ENCODE measurements at regions not wholly inside any gene's neighbourhood (a gene's known extent, or its start where the extent isn't known, plus 50 kb on each side); places are given as distances from the start of the nearest gene placed in this dataset.
"Not testable (repeated sequence)": the region's sequence is repeated elsewhere in the genome, so short reads cannot be mapped to it uniquely, and the experiment has no call there.

DNA sequence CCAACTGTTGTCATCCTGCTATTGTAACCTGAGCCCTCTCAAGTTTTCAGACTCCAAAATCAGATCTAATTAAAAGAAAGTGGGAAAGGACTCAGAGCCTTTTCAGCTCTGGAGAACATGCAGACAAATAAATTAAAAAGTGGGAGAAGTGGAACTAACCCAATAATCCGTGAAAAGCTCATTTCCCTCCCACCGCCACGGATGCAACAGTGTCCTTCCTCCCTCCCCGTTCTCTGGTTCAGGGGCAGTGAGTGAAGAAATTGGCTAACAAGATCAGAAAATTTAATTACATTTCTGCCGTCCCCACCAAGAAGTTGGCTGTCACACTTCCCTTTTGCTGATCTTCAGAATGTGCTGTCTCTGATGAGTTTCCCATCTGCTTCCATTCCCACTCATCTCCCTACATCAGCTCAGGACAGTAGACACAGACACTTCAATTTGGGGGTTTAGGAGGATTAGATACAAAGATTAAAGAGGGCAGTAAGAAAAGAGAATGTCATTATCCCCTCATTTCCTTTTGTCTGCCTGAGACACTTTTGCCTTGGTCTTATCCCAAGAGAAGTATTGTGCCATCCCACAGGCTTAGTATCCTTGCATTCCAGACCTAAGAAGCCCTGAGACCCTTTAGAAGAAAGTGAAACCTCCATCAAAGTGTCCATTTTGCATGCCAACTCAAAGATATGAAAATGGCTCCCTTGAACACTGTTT is 335.7 kb upstream of the PPP2R3A start:
- DNase-seq (ENCODE audit: low read depth in 3 of 3, low spot score in 1 of 3): no peak

- no peak for DNase-seq (ENCODE audit: low read depth in 3 of 3, low spot score in 1 of 3)
Measured at GRCh38 chr3:135632556-135633065, 332.9 kb upstream of the PPP2R3A start.

DNA sequence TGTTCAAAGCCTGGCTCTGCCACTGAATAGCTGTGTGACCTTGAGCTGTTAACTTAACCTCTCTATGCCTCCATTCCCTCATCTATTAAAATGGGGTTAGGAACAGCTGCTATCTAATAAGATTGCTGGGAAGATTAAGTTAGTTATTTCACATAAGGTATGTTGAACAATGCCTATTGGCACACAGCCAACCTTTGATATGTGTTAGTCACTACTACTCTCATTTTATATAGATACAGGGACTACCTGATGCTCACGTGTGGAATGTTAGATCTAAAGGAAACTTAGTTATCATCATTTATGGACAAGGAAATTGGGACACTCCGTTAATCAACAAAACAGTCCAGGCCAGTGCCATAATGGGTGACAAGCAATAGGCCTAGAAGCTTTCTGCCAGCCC is 332.4 kb upstream of the PPP2R3A start:
- DNase-seq (ENCODE audit: low read depth in 3 of 3, low spot score in 1 of 3): no peak

GRCh38 chr3:135636596-135636995 is 328.9 kb upstream of the PPP2R3A start:
- DNase-seq (ENCODE audit: low read depth in 3 of 3, low spot score in 1 of 3): no peak

DNA sequence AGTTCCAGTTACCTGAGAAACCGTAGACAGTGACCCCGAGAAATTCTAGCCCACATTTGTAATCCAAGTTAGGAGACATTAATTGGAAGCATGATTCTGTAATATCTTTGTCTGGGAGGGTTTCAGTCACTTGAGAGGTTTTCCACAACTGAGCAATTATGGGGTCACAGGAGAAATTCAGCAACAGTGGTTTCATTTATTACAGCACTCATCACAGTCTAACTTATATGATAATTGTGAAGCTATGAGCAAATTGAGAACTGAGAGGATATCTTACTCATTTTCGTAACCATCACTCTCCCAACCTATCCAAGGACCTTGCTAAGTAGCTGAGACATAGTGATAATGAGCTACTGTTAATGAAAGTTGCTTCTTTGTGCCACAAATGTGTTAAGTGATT is 328.5 kb upstream of the PPP2R3A start:
- no peak for DNase-seq (ENCODE audit: low read depth in 3 of 3, low spot score in 1 of 3)

GRCh38 chr3:135641761-135642160 is 323.8 kb upstream of the PPP2R3A start:
- DNase-seq (ENCODE audit: low read depth in 3 of 3, low spot score in 1 of 3): no peak

DNA sequence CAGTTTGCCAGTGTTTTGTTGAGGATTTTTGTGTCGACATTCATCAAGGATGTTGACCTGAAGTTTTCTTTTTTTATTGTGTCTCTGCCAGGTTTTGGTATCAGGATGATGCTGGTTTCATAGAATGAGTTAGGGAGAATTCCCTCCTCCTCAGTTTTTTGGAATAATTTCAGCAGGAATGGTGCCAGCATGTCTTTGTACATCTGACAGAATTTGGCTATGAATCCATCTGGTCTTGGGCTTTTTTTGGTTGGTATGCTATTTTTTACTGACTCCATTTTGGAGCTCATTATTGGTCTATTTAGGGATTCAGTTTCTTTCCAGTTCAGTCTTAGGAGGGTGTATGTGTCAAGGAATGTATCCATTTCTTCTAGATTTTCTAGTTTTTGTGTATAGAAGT is 320.0 kb upstream of the PPP2R3A start:
- no peak for DNase-seq (ENCODE audit: low read depth in 3 of 3, low spot score in 1 of 3)

DNA sequence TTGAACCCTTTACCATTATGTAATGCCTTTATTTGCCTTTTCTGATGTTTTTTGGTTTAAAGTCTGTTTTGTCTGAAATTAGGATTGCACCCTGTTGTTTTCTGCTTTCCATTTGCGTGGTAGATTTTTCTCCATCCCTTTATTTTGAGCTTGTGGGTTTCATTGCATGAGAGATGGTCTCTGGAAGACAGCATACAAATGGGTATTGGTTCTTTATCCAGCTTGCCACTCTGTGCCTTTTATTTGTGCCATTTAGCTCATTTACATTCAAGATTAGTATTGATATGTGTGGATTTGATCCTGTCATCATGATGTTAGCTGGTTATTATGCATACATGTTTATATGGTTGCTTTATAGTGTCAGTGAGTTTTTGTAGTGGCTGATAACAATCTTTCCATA is 318.7 kb upstream of the PPP2R3A start:
- DNase-seq (ENCODE audit: low read depth in 3 of 3, low spot score in 1 of 3): no peak

DNA sequence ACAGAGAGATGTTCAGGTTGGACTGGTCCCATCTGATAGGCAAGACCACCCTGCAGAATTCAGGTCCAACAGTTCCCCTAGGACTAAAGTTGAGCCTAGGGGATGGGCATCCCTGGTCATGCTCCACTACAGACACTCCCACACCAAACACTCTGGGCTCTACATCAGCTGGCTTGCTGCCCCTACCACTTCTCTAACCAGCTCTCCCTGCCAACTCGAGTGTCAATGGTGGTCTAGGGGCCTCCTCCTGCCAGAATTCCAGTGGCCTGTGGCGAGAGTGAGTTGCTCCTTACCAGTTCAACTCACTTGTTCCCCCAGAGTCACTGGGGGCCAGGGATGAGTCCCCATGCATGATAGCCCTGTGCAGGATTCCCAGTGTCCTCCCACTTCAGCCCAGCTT is 316.2 kb upstream of the PPP2R3A start:
- DNase-seq (ENCODE audit: low read depth in 3 of 3, low spot score in 1 of 3): no peak

- DNase-seq (ENCODE audit: low read depth in 3 of 3, low spot score in 1 of 3): no peak
Measured at GRCh38 chr3:135650309-135650708, 315.2 kb upstream of the PPP2R3A start.

GRCh38 chr3:135652388-135652787 is 313.1 kb upstream of the PPP2R3A start:
- DNase-seq (ENCODE audit: low read depth in 3 of 3, low spot score in 1 of 3): no peak

- no peak for DNase-seq (ENCODE audit: low read depth in 3 of 3, low spot score in 1 of 3)
Measured at GRCh38 chr3:135655328-135655727, 310.2 kb upstream of the PPP2R3A start.

DNA sequence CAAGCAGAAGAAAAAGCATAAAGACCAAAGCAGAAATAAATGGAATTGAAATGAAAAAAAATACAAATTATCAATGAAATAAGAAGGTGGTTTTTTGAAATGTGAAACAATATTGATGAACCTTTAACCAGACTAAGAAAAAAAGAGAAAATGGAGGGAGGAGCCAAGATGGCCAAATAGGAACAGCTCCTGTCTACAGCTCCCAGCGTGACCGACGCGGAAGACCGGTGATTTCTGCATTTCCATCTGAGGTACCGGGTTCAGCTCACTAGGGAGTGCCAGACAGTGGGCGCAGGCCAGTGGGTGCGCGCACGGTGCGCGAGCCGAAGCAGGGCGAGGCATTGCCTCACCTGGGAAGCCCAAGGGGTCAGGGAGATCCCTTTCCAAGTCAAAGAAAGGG is 307.1 kb upstream of the PPP2R3A start:
- DNase-seq (ENCODE audit: low read depth in 3 of 3, low spot score in 1 of 3): not testable (repeated sequence)

- DNase-seq (ENCODE audit: low read depth in 3 of 3, low spot score in 1 of 3): no peak
Measured at GRCh38 chr3:135667061-135667460, 298.5 kb upstream of the PPP2R3A start.

DNA sequence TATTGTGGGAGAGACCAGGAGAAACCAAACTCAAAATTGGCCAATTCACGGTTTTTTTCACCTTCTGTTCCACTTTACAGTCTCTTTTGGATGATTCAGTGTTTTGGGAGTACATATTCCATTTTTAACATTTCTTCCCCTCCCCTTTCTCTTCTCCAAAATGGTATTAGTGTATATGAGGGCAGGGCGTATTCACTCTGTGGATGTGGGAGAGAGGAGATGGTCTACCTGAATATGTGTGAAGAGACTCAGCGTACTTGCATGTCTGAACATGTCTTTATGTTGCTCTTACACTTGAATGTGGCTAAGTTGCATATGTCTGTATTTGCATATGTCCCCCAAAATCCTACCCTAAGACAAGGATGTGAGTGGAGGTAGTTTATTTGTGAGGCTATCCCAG is 291.0 kb upstream of the PPP2R3A start:
- DNase-seq (ENCODE audit: low read depth in 3 of 3, low spot score in 1 of 3): no peak

GRCh38 chr3:135678386-135678785 is 287.1 kb upstream of the PPP2R3A start:
- no peak for DNase-seq (ENCODE audit: low read depth in 3 of 3, low spot score in 1 of 3)

DNA sequence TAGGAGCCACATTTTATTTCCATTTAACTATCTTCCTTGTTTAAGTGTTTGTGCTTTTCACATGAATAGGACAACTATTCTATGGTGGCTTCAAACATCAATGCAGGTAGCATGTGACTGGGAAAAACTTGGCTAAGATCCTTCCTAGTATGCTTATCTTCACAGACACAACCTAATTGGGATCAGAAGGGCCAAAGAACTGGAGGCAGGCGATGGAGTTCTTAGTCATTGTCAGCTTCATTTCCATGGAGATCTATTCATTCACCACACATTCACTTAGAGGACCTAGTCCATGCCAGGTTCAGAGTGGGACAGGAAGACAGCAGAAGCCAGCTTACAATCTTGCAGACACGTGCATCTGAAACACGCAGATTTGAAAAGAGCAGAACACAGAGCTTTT is 277.5 kb upstream of the PPP2R3A start:
- DNase-seq (ENCODE audit: low read depth in 3 of 3, low spot score in 1 of 3): no peak

- no peak for DNase-seq (ENCODE audit: low read depth in 3 of 3, low spot score in 1 of 3)
Measured at GRCh38 chr3:135690664-135691063, 274.9 kb upstream of the PPP2R3A start.

GRCh38 chr3:135691240-135691639 is 274.3 kb upstream of the PPP2R3A start:
- DNase-seq (ENCODE audit: low read depth in 3 of 3, low spot score in 1 of 3): no peak

DNA sequence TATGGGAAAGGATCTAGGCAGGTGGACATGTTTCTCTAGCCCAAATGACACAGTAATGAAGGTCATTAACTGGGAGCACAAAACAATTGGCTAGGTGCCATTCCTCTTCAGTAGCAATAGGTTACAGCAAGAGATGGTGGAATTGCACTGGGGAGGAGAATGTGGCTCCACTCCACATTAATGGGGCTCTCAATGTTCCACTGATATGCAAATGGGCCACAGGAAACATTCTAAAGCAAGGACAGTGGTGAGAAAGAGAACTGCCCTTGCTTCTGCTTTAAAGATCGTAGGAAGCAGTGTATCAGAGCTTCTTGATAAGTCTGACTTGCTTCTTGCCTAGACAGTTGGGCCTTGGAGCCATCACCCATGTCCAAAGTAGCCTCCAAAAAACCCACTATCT is 271.4 kb upstream of the PPP2R3A start:
- DNase-seq (ENCODE audit: low read depth in 3 of 3, low spot score in 1 of 3): no peak

DNA sequence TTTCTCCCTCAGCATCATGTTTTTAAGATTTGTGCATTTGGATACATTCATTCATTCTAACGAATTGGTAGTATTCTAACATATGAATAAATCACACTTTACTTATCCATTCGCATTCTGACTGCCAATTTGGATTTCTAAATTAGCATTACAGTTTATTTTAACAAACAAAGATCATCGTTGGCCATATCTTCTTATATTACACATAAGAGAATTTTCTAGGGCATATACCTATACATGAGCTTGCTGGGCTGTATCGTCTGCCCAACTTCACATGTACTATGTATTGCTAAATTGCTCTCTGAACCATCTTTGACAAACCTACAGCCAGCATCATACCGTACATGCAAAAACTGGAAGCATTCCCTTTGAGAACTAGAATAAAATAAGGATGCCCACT is 265.8 kb upstream of the PPP2R3A start:
- DNase-seq (ENCODE audit: low read depth in 3 of 3, low spot score in 1 of 3): no peak

- no peak for DNase-seq (ENCODE audit: low read depth in 3 of 3, low spot score in 1 of 3)
Measured at GRCh38 chr3:135706758-135707375, 258.7 kb upstream of the PPP2R3A start.

DNA sequence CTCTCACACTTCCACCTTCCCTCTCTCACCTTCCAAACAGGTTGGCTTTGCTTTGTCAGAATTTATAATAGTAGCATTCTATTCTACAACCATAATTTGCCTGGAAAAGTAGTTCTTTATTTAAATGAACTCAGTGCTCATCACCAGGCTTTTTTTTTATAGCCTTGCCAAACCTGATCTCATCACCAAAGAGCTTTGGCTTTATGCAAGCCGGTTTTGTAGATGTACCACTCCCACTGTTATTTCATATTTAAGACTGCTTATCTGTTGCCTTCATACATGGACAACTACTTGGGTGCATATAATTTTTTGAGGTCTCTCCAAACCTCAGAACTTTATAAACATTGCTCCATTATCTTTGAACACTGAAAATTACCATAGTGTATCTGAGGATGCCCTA is 246.1 kb upstream of the PPP2R3A start:
- DNase-seq (ENCODE audit: low read depth in 3 of 3, low spot score in 1 of 3): no peak
